ACHN (cell line): ENCODE measurements at regions not wholly inside any gene's neighbourhood (a gene's known extent, or its start where the extent isn't known, plus 50 kb on each side); places are given as distances from the start of the nearest gene placed in this dataset.
A peak's percentile ranks its signal among the peaks of the same experiment; 100 is the strongest.
"Not testable (repeated sequence)": the region's sequence is repeated elsewhere in the genome, so short reads cannot be mapped to it uniquely, and the experiment has no call there.

Experiments used
- DNase-seq: peaks from one replicate; pipeline ENCODE4 v3.0.0-alpha.2; 2015
- in situ Hi-C: cut with HindIII; loops from 2 replicates; pipeline ENCODE4 v1.10.0; 2017; ENCODE audit warnings: low sequenced_read_pairs, low pct_ligation_motif_present, low pct_unique_long_range_greater_than_20kb

DNA sequence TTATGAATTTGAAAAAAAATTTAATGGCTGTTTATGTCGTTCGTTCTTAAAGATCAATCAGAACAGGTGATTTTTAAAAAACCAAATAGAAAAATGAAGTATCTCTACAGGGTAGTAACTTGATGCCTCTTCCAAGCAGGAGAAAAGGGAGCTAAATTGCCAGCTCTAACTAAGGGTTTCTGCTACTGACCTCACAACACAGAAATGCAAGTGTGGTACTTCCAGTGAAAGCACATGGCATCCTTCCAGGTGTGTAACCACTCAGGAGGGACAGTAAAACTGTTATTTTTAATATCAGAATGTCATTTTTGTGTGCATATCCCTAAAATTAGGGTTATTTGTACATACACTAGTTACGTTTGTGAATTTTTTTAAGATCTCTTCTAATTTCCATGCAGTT is 116.8 kb upstream of the ZCCHC13 start:
- DNase-seq, result no peak
- in situ Hi-C loops, result no loop called here

DNA sequence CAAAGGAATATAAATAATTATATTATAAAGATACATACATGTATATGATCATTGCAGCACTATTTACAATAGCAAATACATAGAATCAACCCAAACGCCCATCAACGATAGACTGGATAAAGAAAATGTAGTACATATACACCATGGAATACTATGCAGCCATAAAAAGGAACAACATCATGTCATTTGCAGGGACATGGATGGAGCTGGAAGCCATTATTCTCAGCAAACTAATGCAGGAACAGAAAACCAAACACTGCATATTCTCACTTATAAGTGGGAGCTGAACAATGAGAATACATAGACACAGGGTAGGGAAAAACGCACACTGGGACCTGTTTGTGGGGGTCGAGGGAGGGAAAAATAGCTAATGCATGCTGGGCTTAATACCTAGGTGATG is 120.9 kb upstream of the ZCCHC13 start:
- in situ Hi-C loops, DNase-seq: not testable (repeated sequence)

DNA sequence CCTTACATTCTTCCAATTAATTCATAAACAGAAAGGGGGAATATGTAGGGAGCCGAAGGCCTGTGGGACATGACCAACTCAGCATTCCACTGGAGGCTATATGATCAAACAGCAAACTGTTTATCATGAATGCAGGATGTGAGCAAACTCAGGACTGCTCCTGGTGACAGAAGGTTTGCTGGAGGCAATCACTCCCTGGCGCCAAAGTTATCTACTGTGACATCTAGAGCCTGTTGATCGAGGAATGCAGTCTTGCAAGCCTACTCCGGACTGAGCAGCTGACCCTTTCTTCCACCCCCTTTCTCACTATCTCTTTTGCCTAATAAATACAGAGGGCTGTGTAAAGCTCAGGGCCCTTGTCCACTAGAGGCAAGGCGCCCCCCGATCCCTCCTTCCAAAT is 122.0 kb upstream of the ZCCHC13 start:
- DNase-seq, in situ Hi-C loops: not testable (repeated sequence)

DNA sequence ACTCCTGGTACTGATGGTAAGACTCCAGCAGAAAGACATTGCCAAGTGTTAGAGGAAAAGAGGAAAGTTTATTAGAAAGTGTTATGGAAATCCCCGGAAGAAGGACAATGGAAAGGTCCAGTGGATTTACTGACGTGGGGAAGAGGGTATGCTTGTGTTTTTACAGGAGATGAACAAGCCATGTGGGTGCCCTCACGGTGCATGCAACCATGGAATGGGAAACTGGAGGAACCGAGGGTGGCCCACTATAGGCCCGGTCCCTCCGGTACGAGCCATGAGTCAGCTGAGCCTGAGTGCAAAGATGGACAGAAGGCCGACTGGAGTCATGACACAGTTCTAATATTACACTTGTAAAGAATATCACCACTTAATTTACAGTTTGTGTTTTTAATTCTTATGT is 123.3 kb upstream of the ZCCHC13 start:
- in situ Hi-C loops, result no loop called here
- DNase-seq, result no peak

DNA sequence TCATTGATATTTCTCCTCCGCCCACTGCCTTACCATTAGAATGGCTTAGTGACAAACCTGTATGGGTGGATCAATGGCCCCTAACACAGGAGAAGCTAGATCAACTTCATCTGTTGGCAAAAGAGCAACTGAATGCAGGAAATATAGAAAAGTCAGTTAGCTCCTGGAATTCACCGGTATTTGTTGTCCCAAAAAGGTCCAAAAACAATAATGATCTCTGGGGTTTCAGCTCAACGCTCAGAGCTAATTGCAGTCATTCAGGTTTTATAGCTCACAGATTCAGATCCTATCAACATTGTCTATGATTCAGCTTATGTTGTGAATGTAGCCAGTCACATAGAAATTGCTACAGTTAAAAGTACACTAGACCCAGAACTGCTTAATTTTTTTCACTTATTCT is 124.0 kb upstream of the ZCCHC13 start:
- no peak for DNase-seq
- in situ Hi-C loops, result no loop called here

DNA sequence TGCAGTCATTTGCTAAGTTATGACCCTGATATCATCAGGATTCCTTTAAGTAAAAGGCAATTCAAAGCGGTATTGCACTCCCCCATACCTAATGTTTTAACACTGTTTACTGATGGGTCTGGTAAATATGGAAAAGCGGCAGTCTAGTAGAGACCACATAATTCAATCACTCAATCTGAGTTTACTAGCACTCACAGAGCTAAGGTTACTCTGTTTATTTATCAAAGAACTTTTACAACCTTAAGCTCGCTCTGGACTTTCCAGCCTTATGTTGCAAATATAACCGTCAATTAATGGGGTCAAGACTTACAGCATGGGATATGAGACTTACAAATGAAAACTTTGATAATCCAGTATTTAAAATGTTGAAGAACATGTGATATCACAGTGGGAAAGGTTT is 124.5 kb upstream of the ZCCHC13 start:
- in situ Hi-C loops, result no loop called here

DNA sequence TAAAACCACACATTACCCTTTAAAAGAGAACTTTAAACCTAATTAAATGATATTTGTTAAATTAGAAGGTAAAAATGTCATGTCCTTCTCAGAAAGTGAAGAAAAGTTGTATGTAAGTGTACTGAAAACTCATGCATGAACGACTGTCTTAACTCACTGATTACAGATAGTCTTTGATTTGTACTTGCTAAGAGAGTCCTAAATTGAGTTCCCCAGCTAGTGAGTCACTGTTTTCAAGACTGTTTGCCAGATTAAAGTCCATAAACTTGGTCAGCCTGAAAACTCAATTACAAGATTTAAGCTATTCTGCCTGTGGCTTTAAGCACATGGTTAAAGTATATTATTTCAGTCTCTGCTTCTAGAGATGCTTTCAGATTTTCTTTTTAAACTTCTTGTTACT is 124.9 kb upstream of the ZCCHC13 start:
- in situ Hi-C loops, result no loop called here
- DNase-seq, result peak; percentile 7

More for the DNA sequence above, 124.5 kb upstream of the ZCCHC13 start:
- DNase-seq, result no peak

DNA sequence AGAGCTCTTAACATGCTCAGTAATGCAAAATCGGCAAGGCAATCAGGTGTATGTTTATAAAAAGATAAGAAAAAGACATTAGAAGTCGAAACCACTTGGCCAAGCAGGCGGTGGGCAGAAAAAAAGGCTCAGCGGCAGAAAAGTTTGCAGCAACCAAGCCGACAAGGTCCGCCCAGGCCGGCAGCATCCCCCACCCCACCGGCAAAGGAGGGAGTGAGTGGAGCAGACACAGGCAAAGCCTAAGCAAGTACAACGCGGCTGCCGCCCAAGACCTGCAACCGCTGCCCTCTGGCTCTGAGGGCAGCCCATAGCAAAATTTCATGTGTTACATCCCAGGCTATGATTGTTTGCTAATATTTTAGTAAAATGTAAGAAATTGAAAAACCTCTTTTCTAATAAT is 125.4 kb upstream of the ZCCHC13 start:
- DNase-seq, result peak; percentile 3
- in situ Hi-C loops, result no loop called here

DNA sequence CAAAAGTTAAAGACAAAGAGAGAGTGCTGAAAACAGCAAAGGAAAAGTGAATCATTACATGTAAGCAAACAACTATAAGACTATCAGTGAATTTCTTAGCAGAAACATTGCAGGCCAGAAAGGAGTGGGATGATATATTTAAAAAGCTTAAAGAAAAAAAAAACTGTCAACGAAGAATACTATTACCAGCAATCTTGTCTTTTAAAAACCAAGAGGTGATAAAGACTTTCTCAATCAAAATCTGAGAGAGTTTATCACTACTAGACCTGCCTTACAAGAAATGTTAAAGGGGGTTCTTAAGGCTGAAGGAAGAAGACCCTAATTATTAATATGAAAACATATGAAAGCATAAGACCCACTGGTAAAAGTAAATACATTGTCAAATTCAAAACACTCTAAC is 132.5 kb upstream of the ZCCHC13 start:
- no peak for DNase-seq
- in situ Hi-C loops, result no loop called here

DNA sequence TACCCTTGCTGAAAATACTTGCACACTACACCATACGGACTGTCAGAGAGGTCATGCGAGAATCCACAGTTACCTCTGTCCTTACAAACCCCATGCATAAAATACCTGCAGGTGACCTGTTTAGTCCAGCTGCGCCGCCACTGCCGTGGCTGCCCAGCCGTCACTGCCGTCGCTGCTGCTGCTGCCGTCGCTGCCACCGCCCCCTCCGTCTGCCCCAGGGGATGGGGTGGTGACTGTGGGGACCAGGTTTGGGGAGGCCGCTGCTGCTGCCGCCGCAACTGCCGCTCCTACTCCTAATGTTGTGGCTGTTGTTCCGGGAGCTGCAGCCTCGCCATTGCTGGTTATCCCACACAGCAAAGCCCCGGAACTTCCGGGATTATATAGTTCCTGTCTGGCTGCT is 141.8 kb upstream of the ZCCHC13 start:
- DNase-seq, result no peak
- in situ Hi-C loops, result no loop called here

DNA sequence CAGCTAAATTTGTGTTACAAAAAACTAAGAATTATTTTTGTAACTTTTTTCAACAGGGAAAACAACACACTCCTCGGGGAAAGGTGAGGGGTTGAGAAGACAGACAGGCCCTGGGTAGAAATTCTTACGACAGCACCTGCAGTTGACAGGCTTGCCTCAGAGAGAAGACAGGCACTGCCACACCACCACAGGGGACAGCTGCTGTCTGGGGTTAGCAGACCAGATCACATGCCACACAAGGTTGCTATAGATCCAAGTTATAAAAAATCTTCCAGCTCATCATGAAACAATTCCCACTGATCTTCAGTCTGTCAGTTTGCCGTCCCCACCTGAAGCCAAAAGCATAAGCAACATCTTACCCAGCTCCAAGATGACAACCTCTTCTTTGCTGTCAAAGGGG is 143.2 kb upstream of the ZCCHC13 start:
- in situ Hi-C loops, result no loop called here
- no peak for DNase-seq

DNA sequence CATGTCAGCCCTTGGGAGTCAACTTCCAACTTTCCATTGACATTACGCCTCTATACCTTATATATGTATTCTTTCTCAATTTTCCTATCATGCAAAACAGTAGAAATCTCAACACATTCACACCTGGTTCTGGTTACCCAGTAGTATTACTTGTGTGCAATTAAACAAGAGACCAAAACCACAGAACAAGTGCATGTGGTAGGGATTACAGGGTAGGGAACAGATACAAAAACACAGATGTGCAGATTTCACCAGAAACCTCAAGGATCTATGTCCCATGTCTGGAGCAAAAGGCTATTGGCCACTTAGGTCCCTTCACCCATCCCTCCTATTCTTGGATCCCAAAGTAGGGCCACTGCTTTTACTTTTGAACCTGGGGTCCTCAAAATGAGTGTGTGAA is 143.6 kb upstream of the ZCCHC13 start:
- in situ Hi-C loops, result no loop called here
- no peak for DNase-seq

DNA sequence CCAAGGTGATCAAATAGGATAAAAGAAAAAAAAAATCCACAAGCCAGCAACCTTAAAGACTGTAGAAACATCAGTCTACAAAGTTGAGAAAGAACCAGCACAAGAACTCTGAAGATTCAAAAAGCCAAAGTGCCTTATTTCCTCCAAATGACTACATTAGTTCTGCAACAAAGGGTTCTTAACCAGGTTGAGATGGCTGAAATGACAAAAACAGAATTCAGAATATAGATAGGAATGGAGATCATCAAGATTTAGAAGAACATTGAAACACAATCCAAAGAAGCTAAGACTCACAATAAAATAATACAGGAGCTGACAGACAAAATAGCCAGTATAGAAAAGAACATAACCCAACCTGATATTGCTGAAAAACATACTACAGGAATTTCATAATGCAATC is 156.5 kb upstream of the ZCCHC13 start:
- in situ Hi-C loops, result no loop called here
- DNase-seq, result no peak

DNA sequence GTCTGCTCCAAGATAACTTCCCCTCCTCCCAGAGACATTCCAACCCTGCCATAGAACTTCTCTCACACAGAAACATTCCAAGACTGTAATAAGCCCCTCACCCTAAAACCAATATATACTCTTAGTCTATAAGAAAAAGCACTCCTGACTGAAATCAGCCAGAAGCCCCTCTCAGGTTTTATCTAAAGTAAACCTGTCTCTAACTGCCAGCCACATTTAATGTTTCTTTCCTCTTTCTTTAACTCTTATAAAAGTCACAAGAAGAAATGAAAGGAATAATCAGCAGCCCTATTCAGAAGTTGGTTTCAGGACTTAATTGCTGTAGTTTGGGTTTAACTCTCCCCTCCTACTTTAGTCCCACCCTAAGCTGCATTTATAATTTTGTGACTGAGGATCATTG is 165.0 kb upstream of the ZCCHC13 start:
- no peak for DNase-seq
- in situ Hi-C loops, result no loop called here

DNA sequence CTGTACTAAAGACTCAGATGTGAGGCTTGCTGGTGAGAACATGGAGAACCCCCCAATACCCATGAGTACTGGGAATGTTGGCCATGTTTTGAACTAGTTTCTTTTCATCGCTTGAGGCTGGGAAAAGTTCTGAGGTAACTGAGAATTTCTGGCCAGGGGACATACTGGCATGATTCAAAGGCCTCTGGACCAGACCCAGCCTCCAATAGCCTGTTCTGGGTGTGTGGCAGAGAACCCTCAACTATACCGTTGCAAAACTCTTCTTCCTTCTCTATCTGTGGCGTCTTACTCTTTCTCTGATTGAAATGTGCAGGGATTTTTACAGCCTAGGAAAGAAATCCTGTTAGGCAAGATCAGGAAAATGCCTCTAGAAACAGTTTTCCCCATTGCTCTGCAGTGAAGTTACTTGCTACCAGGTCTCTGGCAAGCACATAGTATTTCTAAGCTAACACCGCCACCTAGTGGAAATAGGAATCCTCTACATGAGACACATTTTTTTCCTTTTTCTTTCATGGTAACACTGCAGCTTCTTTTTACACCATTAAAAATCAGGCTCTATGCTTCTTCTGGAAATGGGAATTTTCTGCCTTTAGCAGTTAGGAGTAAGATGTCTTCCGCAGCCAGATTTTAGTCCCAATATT is 170.7 kb upstream of the ZCCHC13 start:
- in situ Hi-C loops, result no loop called here
- peak; percentile 48 for DNase-seq

DNA sequence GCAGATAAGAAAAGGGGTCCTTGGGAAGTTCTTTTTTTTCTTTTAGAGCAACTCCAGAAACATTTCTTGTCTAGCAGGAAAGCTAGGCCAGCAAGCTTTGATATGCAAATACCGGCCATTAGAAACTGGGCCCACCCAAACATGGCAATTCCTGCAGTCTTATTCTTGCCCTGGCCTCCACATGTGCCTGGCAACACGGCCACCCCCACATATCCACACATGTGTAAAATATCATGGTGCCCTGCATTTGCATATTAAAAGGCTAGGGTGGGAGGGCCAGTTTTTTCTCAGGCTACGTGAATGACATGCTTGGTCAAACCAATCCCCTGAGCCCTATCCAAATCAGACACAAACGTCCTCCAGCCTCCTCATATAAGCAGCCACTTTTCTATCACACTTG is 171.7 kb upstream of the ZCCHC13 start:
- in situ Hi-C loops, result no loop called here
- DNase-seq, result no peak

DNA sequence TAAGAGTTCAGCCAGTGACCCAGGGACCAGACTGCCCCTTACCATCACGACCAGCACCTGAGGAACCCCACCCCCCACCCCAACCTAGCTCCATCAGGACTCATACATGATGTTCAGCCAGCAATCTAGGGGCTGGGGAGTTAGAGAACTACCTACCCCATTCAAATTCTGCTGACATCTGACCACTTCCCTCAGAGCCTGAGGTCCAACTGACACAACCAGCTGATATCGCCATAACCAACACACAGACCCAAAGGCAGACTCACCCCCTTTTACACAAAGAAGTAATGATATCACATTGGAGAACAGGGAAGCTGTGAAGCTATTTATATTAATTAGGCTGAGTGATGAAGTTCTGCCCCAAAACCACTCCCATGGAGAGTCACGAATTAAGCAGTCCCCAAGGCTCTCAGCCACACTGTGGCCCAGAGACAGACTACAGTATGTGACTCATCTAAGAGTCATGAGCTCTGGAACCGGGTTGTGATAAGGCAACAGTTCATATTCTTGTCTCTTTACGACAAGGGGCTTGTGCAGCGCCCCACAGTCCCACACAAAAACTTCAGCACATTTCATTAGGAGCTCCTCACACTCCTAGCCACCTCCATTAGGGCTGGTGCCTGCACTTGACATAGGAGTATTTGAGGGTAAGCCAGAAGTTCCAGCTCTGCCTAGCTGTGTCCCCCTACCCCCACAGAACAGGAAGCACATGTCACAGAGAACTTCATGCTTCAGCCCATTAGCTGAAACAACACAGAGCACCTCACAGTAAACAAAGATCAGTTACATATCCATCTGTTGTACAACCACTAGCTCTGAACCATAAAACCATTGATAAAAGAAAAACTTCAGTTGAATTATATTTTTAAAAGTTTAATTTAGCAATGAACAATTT is 184.7 kb upstream of the ZCCHC13 start:
- DNase-seq, result no peak

DNA sequence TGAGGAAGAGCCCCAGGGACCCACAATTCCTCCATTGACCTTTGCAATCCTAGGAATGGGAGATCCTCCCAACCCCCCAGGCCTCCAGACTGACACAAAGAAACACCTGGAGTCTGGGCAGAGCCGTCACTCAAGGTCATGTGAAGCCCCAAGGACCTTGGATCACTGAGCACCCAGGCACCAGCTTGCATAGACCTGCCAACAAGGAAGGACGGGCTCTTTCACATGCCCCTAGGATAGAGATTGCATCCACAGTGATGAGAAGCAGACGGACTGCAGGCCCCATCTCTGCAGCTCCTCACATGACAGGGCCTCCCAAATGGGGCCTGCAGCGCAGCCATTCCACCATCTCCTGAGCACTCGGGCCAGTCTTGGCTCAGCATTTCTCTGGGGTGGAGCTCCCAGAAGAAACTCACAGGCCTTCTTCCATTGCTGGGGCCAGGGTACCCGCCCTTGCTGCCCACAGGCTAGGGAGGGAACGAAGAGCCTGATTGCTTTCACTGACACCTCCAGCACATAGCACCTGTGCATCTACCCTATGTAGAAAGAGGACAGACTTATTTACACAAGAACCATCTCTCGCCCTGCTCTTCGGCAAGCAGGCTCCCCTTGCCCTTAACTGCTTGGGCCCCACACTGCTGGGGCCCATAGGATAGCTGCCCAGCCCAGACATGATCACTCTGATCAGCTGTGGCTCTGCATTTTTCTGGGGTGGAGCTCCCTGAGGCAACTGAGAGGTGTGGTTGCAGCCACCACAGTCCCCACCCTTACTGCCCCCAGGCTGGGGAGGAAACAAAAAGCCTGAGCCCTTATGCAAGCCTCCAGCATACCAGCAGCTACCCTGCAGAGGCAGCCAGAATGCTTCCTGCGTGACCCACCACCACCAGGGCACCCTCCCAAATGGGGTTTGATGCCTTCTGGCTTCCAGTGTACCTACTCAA is 185.7 kb upstream of the ZCCHC13 start:
- in situ Hi-C loops, result no loop called here
- DNase-seq, result no peak

More for the DNA sequence above, 184.7 kb upstream of the ZCCHC13 start:
- in situ Hi-C loops, result no loop called here

DNA sequence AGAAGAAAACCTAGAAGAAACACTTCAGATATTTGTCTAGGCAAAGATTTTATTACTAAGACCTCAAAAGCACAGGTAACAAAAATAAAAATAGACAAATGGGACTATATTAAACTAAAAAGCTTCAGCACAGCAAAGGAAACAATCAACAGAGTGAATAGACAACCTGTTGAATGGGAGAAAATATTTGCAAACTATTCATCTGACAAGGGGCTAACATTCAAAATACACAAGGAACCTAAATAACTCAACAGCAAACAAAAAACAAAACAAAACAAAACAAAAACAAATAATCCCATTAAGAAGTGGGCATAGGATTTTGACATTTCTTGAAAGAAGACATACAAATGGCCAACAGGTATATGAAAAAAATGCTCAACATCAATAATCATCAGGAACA is 192.7 kb upstream of the ZCCHC13 start:
- no peak for DNase-seq
- in situ Hi-C loops, result no loop called here
